ENCODE measurements at regions not wholly inside any gene's neighbourhood (a gene's known extent, or its start where the extent isn't known, plus 50 kb on each side); places are given as distances from the start of the nearest gene placed in this dataset.

DNA sequence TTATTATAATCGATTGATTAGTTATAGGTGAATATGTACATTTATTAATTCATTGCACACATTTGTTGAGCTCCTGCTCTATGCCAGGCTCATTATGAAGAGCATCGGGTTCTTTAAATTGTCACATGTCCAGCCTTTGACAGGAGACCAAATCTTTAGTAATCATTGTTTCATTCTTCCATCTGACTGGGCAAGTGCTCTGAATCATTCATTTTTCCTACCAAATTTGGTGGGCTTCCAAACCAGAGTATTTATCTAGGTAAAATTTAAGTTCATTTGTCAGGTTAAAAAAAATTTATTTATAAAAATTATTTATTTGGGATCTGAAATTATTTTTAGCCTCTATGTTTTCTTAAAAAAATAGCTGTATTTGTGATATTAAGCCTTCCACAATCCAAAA, 404.9 kb upstream of the MMS22L start:
- no peak for DNase-seq (ENCODE audit: low read depth)
- no peak overlapping the region for H3K4me3 ChIP-seq (ENCODE audit: low read depth, low read length)
- TF ChIP-seq CTCF (conservative IDR thresholded peaks at IDR 0.05; ENCODE audit: low read depth, low read length) = no peak

DNA sequence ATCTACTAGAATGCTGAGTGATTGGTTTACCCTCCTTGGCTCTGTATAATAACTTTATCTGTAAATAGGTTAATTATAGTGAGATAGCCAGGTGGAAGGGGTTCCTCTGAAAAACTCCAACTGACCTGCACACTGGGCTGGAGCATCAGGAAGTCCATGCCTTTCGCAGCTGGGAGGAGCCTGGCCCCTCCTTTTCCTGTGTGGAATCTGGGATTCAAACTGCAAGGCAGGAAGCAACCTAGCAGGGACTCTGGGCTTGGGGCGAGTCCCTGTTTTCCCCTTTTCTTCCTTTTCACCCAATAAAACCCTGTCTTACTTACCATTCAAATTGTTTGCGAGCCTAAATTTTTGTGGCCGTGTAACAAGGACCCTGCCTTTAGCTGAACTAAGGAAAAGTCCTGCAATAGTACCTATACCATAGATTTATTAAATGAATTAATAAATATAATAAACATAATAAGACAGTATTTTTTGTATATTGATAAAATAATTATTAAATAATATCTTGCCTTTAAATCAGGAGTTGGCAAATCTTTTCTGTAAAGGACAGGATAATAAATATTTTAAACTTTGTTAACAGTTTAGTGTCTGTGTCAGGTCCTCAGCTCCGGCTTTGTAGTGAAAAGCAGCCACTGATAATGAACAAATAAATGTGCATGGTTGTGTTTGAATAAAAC, 406.2 kb upstream of the MMS22L start:
- DNase-seq (ENCODE audit: low read depth) = no peak
- no peak overlapping the region for H3K4me3 ChIP-seq (ENCODE audit: low read depth, low read length)
- TF ChIP-seq CTCF (conservative IDR thresholded peaks at IDR 0.05; ENCODE audit: low read depth, low read length) = no peak

DNA sequence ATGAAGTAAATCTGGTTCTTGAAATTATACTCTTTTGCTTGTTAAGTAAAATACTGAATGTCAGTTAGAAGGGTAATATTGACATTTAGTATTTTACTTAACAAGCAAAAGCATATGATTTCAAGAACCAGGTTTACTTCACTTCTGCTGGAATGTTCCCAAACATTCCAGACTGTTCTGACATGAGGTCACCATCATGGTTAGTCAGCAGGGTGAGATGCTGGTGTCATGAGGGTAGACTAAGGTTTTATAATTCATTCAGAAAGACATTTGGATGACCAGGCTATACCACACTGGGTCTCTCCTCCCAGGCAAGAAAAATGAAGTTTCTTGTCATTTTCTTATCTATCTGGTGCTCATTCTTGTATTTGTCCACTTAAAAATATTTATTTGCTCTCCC, 414.4 kb upstream of the MMS22L start:
- no peak overlapping the region for H3K4me3 ChIP-seq (ENCODE audit: low read depth, low read length)
- peak; percentile 86 for DNase-seq (ENCODE audit: low read depth)
- no peak for TF ChIP-seq CTCF (conservative IDR thresholded peaks at IDR 0.05; ENCODE audit: low read depth, low read length)

GRCh38 chr6:97701801-97702200, 418.8 kb upstream of the MMS22L start:
- TF ChIP-seq CTCF (conservative IDR thresholded peaks at IDR 0.05; ENCODE audit: low read depth, low read length) = no peak
- no peak for DNase-seq (ENCODE audit: low read depth)
- H3K4me3 ChIP-seq (ENCODE audit: low read depth, low read length) = no peak overlapping the region

DNA sequence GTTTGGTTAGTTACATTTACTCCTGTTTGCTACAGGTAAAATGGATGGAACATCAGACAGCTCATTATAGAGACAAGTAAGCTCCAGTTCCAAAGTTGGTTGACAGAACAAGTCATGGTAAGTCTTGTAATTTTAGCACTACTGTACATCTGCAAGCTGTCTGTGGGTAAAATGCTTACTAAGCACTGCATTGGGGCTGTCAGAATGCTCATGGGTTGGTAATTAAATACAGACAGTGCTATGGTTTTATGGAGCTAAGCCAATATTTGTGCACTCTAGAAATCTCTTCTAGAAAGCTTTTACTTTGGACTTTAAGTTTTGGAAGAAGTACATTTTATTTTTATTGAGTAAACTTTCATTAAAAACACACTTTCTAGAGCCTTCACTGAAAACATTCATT, 419.2 kb upstream of the MMS22L start:
- no peak for TF ChIP-seq CTCF (conservative IDR thresholded peaks at IDR 0.05; ENCODE audit: low read depth, low read length)
- no peak for DNase-seq (ENCODE audit: low read depth)
- H3K4me3 ChIP-seq (ENCODE audit: low read depth, low read length) = no peak overlapping the region

- H3K4me3 ChIP-seq (ENCODE audit: low read depth, low read length) = no peak overlapping the region
- no peak for DNase-seq (ENCODE audit: low read depth)
- no peak for TF ChIP-seq CTCF (conservative IDR thresholded peaks at IDR 0.05; ENCODE audit: low read depth, low read length)
Observed at GRCh38 chr6:97703661-97704060, 420.6 kb upstream of the MMS22L start.

- peak; percentile 51 for TF ChIP-seq CTCF (conservative IDR thresholded peaks at IDR 0.05; ENCODE audit: low read depth, low read length)
- no peak overlapping the region for H3K4me3 ChIP-seq (ENCODE audit: low read depth, low read length)
- peak; percentile 26 for DNase-seq (ENCODE audit: low read depth)
Observed at GRCh38 chr6:97705568-97705967, 422.6 kb upstream of the MMS22L start.

Measured in choroid plexus epithelial cell (primary cell).